HEK293 (cell line): ENCODE measurements at regions not wholly inside any gene's neighbourhood (a gene's known extent, or its start where the extent isn't known, plus 50 kb on each side); places are given as distances from the start of the nearest gene placed in this dataset.

Source experiments
- CTCF ChIP-seq: fragments of 450-650 bp; formaldehyde crosslinking; IDR thresholded peaks from 2 replicates; pipeline ENCODE4 v1.5.1; 2016; ENCODE audit warnings: missing biosample characterization, missing genetic modification characterization
- ZNF366 ChIP-seq: fragments of 450-650 bp; formaldehyde crosslinking; conservative IDR thresholded peaks from 2 replicates; pipeline ENCODE4 v1.5.1; 2016; ENCODE audit warnings: missing biosample characterization, missing genetic modification characterization

GRCh38 chr10:128898133-128898915, 568.7 kb upstream of the MGMT start:
- TF ChIP-seq ZNF366 (no peak), CTCF (no peak)
